Neural cell (in vitro differentiated cells): ENCODE measurements at regions not wholly inside any gene's neighbourhood (a gene's known extent, or its start where the extent isn't known, plus 50 kb on each side); places are given as distances from the start of the nearest gene placed in this dataset.

Source experiments
- H2AFZ ChIP-seq: fragments of 200-600, 300-800 bp; sonication (generic), shearing (Covaris generic); 2 replicates; pipeline ENCODE4 v1.6.0; 2014; ENCODE audit warnings: low read depth, mild to moderate bottlenecking, antibody characterized with exemption, low read length, moderate library complexity
- H3F3A ChIP-seq: fragments of 200-600 bp; shearing (Covaris generic); 2 replicates; pipeline ENCODE4 v1.6.1; 2016; ENCODE audit warnings: mild to moderate bottlenecking, moderate library complexity, mixed read lengths, antibody characterized with exemption, low read length; ENCODE audit not compliant: insufficient read depth, poor library complexity, severe bottlenecking
- H3K27ac ChIP-seq: fragments of 200-600, 300-800 bp; sonication (generic), shearing (Covaris generic); 2 replicates; pipeline ENCODE4 v1.5.1; 2014; ENCODE audit warnings: mild to moderate bottlenecking, low read length, moderate library complexity
- H3K27me3 ChIP-seq: fragments of 300-800, 200-600 bp; sonication (generic), shearing (Covaris generic); 2 replicates; pipeline ENCODE4 v1.6.0; 2014; ENCODE audit warnings: mild to moderate bottlenecking, low read depth, low read length, moderate library complexity; ENCODE audit not compliant: insufficient read depth
- H3K36me3 ChIP-seq: fragments of 300-800, 200-600 bp; sonication (generic), shearing (Covaris generic); 2 replicates; pipeline ENCODE4 v1.5.1; 2014; ENCODE audit warnings: mild to moderate bottlenecking, antibody characterized with exemption, low read length, moderate library complexity; ENCODE audit not compliant: insufficient read depth
- H3K4me2 ChIP-seq: fragments of 300-800, 200-600 bp; sonication (generic), shearing (Covaris generic); 2 replicates; pipeline ENCODE4 v1.6.0; 2014; ENCODE audit warnings: mild to moderate bottlenecking, low read length
- H3K4me3 ChIP-seq: fragments of 300-800, 200-600 bp; sonication (generic), shearing (Covaris generic); 2 replicates; pipeline ENCODE4 v1.5.1; 2014; ENCODE audit warnings: mild to moderate bottlenecking, low read length, moderate library complexity
- H3K79me2 ChIP-seq: fragments of 200-600 bp; shearing (Covaris generic); replicated peaks from 2 replicates; pipeline ENCODE4 v1.6.0; 2014; ENCODE audit warnings: mild to moderate bottlenecking, low read length, moderate library complexity; ENCODE audit not compliant: insufficient read depth
- H3K9ac ChIP-seq: fragments of 300-800, 200-600 bp; sonication (generic), shearing (Covaris generic); 2 replicates; pipeline ENCODE4 v1.6.1; 2016; ENCODE audit warnings: mild to moderate bottlenecking, low read length, mixed read lengths
- H3K9me2 ChIP-seq: fragments of 200-600 bp; shearing (Covaris generic); 2 replicates; pipeline ENCODE4 v1.6.1; 2016; ENCODE audit warnings: mild to moderate bottlenecking, low read length, mixed read lengths; ENCODE audit not compliant: insufficient read depth
- H3K9me3 ChIP-seq: fragments of 200-600, 300-800 bp; sonication (generic), shearing (Covaris generic); 2 replicates; pipeline ENCODE4 v1.6.1; 2016; ENCODE audit warnings: mild to moderate bottlenecking, mixed run types, low read length, moderate library complexity, mixed read lengths
- H4K20me1 ChIP-seq: fragments of 200-600 bp; shearing (Covaris generic); 2 replicates; pipeline ENCODE4 v1.6.1; 2016; ENCODE audit warnings: mild to moderate bottlenecking, mixed run types; ENCODE audit not compliant: insufficient read depth
- EP300 ChIP-seq: fragments of 450-650 bp; conservative IDR thresholded peaks from 2 replicates; pipeline ENCODE4 v1.6.1; 2014; ENCODE audit warnings: antibody characterized with exemption, mild to moderate bottlenecking, moderate library complexity; ENCODE audit not compliant: poor library complexity, severe bottlenecking
- EZH2 ChIP-seq: fragments of 200-600, 300-800 bp; shearing (Covaris generic), sonication (generic); IDR thresholded peaks from 2 replicates; pipeline ENCODE4 v1.6.1; 2014; ENCODE audit warnings: antibody characterized with exemption, low read length, borderline replicate concordance, mild to moderate bottlenecking; ENCODE audit not compliant: insufficient read depth, poor library complexity, severe bottlenecking
- MXI1 ChIP-seq: fragments of 450-650 bp; conservative IDR thresholded peaks from 2 replicates; pipeline ENCODE4 v1.6.1; 2014; ENCODE audit warnings: antibody characterized with exemption, mild to moderate bottlenecking; ENCODE audit not compliant: poor library complexity, severe bottlenecking
- POLR2AphosphoS5 ChIP-seq: IDR thresholded peaks from 2 replicates; pipeline ENCODE4 v1.6.1; 2012
- RAD21 ChIP-seq: fragments of 450-650 bp; conservative IDR thresholded peaks from 2 replicates; pipeline ENCODE4 v1.6.1; 2014; ENCODE audit warnings: antibody characterized with exemption, mild to moderate bottlenecking, moderate library complexity
- SMC3 ChIP-seq: fragments of 450-650 bp; conservative IDR thresholded peaks from 2 replicates; pipeline ENCODE4 v1.6.1; 2014; ENCODE audit warnings: antibody characterized with exemption, mild to moderate bottlenecking, moderate library complexity; ENCODE audit not compliant: poor library complexity
- TAF1 ChIP-seq: IDR thresholded peaks from 2 replicates; pipeline ENCODE4 v1.6.1; 2012; ENCODE audit warnings: low read depth
- TF ChIP-seq, protein P1 (sequence below): fragments of 450-650 bp; IDR thresholded peaks from 2 replicates; pipeline ENCODE4 v1.5.1; 2014; ENCODE audit warnings: antibody characterized with exemption, mild to moderate bottlenecking, moderate library complexity; ENCODE audit not compliant: poor library complexity, severe bottlenecking
- TF ChIP-seq, protein P2 (sequence below): IDR thresholded peaks from 2 replicates; pipeline ENCODE4 v1.6.1; 2012; ENCODE audit warnings: borderline replicate concordance

DNA sequence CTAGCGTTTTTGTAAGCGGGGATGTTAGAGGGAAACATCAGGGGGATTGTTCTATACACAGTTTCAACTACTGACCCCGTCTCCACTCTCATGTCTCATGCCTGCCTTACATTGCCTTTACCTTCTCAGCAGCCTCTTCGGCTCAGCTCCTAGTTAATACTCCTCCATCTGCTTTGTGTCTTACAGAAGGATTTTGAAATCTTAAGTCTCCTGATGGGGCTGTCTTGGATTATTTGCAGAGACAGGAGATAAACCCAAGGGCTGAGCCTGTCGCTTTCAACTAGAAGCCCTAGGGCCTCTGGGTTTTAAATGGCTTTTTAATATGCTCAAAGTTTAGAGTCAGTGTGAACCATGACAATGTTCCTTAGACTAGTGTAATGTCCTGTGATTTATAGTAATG lies 161.5 kb downstream of the CARTPT start:
- no peak overlapping the region for H3K9ac ChIP-seq
- no peaks in the 10 kb centered on the region for H3K36me3 ChIP-seq
- H3K9me3 ChIP-seq, result no peaks in the 10 kb centered on the region
- H3K4me2 ChIP-seq, result no peak overlapping the region
- no peaks in the 10 kb centered on the region for H3K9me2 ChIP-seq
- no peaks in the 10 kb centered on the region for H3K79me2 ChIP-seq
- no peaks in the 10 kb centered on the region for H3K27me3 ChIP-seq
- H3K27ac ChIP-seq, result no peak overlapping the region
- H4K20me1 ChIP-seq, result no peaks in the 10 kb centered on the region
- H2AFZ ChIP-seq, result no peak overlapping the region
- no peak overlapping the region for H3K4me3 ChIP-seq
- H3F3A ChIP-seq, result no peaks in the 10 kb centered on the region
- no peak for TF ChIP-seq POLR2AphosphoS5
- no peak for TF ChIP-seq MXI1
- TF ChIP-seq EP300, result no peak

DNA sequence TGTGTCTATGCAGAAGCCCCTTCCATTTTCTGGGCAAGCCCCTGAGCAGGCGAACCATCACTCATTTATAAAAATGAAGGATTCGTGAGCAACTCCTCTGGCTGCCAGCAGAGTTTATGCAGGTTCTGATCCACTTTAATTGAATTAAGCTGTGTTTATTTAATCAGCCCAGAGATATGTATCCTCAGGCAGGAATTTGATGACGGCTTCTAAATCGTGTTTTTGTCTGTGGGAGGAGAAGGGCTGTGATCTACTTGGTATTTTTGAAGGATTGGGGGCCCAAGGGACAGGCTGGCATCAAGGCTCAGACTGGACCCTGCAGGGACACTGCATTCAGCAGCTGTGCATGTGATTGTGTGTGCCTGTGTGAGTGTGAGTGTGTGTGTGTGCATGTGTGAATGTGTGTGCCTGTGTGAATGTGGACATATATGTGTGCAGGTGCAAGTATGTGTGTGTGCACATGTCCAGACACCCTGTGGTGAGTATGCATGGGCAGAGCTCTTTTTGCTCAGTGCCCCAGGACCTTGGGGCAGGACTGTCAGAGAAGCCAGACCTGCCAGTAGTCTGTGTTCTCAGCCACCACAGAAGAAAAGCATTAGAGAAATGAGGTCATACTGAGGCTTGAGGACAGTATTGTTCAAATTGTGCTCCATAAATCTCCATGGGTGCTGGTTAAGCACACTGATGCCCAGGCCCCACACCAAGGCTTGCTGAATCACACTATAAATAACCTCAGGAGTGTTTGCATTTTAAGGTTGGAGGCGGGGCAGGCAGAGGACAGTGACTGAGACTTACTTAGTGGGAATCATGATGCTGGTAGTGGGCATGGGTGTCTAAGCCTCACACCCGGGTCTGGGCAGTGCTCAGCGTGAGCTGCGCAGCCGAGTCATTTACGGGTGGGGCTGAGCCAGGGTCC lies 164.0 kb downstream of the CARTPT start:
- no peak overlapping the region for H3K27ac ChIP-seq
- H3K4me3 ChIP-seq, result no peak overlapping the region
- no peaks in the 10 kb centered on the region for H3K9me3 ChIP-seq
- no peak overlapping the region for H3K9ac ChIP-seq
- H4K20me1 ChIP-seq, result no peaks in the 10 kb centered on the region
- H3K9me2 ChIP-seq, result no peaks in the 10 kb centered on the region
- no peak for TF ChIP-seq TAF1
- no peak for TF ChIP-seq RAD21
- TF ChIP-seq MXI1, result no peak
- TF ChIP-seq SMC3, result no peak
- no peak for TF ChIP-seq EP300
- TF ChIP-seq, protein P1, sequence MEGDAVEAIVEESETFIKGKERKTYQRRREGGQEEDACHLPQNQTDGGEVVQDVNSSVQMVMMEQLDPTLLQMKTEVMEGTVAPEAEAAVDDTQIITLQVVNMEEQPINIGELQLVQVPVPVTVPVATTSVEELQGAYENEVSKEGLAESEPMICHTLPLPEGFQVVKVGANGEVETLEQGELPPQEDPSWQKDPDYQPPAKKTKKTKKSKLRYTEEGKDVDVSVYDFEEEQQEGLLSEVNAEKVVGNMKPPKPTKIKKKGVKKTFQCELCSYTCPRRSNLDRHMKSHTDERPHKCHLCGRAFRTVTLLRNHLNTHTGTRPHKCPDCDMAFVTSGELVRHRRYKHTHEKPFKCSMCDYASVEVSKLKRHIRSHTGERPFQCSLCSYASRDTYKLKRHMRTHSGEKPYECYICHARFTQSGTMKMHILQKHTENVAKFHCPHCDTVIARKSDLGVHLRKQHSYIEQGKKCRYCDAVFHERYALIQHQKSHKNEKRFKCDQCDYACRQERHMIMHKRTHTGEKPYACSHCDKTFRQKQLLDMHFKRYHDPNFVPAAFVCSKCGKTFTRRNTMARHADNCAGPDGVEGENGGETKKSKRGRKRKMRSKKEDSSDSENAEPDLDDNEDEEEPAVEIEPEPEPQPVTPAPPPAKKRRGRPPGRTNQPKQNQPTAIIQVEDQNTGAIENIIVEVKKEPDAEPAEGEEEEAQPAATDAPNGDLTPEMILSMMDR, result no peak
- TF ChIP-seq, protein P2, sequence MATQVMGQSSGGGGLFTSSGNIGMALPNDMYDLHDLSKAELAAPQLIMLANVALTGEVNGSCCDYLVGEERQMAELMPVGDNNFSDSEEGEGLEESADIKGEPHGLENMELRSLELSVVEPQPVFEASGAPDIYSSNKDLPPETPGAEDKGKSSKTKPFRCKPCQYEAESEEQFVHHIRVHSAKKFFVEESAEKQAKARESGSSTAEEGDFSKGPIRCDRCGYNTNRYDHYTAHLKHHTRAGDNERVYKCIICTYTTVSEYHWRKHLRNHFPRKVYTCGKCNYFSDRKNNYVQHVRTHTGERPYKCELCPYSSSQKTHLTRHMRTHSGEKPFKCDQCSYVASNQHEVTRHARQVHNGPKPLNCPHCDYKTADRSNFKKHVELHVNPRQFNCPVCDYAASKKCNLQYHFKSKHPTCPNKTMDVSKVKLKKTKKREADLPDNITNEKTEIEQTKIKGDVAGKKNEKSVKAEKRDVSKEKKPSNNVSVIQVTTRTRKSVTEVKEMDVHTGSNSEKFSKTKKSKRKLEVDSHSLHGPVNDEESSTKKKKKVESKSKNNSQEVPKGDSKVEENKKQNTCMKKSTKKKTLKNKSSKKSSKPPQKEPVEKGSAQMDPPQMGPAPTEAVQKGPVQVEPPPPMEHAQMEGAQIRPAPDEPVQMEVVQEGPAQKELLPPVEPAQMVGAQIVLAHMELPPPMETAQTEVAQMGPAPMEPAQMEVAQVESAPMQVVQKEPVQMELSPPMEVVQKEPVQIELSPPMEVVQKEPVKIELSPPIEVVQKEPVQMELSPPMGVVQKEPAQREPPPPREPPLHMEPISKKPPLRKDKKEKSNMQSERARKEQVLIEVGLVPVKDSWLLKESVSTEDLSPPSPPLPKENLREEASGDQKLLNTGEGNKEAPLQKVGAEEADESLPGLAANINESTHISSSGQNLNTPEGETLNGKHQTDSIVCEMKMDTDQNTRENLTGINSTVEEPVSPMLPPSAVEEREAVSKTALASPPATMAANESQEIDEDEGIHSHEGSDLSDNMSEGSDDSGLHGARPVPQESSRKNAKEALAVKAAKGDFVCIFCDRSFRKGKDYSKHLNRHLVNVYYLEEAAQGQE, result no peak
- TF ChIP-seq POLR2AphosphoS5, result no peak
- no peak for TF ChIP-seq EZH2
- no peaks in the 10 kb centered on the region for H3F3A ChIP-seq
- no peaks in the 10 kb centered on the region for H3K79me2 ChIP-seq
- no peak overlapping the region for H2AFZ ChIP-seq
- H3K36me3 ChIP-seq, result no peaks in the 10 kb centered on the region
- H3K27me3 ChIP-seq, result no peaks in the 10 kb centered on the region
- no peak overlapping the region for H3K4me2 ChIP-seq

DNA sequence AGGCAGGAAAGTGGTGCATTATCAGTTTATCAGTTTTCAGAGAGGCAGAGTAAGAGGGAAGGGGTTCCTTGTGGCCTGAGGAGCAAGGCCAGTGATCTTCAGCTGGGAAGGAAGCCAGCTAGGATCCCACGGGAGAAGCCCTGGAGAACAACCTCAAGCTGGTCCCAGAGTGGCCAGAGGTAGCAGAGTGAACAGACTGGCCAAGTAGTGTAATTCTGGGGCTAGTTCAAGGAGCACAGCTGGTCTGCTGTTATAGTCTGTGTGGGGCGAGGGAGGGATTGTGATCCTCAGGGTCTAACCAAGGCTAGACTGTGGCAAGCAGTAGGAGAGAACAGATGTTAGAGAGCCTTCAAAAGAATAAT lies 164.6 kb downstream of the CARTPT start:
- Histone ChIP-seq H3K79me2 (no peaks in the 10 kb centered on the region), H3F3A (no peaks in the 10 kb centered on the region), H4K20me1 (no peaks in the 10 kb centered on the region), H3K27ac (no peak overlapping the region), H3K9ac (no peak overlapping the region), H3K27me3 (no peaks in the 10 kb centered on the region), H3K36me3 (no peaks in the 10 kb centered on the region), H3K4me2 (no peak overlapping the region), H3K9me2 (no peaks in the 10 kb centered on the region), H3K4me3 (no peak overlapping the region), H3K9me3 (no peaks in the 10 kb centered on the region), H2AFZ (no peak overlapping the region)
- TF ChIP-seq MXI1, result no peak
